ENCODE measurements at regions not wholly inside any gene's neighbourhood (a gene's known extent, or its start where the extent isn't known, plus 50 kb on each side); places are given as distances from the start of the nearest gene placed in this dataset.

- no peaks in the 10 kb centered on the region for H3K79me2 ChIP-seq (ENCODE audit: insufficient read depth, low read depth, low read length)
- no peak overlapping the region for H3K4me3 ChIP-seq (ENCODE audit: low read depth, low read length, poor library complexity, severe bottlenecking)
- H3K36me3 ChIP-seq (ENCODE audit: insufficient read depth, low read length), result no peaks in the 10 kb centered on the region
- no peaks in the 10 kb centered on the region for H3K9me3 ChIP-seq (ENCODE audit: low read length)
- H3K27ac ChIP-seq (ENCODE audit: low read depth, low read length, poor library complexity, severe bottlenecking), result no peak overlapping the region
- TF ChIP-seq, protein P1, sequence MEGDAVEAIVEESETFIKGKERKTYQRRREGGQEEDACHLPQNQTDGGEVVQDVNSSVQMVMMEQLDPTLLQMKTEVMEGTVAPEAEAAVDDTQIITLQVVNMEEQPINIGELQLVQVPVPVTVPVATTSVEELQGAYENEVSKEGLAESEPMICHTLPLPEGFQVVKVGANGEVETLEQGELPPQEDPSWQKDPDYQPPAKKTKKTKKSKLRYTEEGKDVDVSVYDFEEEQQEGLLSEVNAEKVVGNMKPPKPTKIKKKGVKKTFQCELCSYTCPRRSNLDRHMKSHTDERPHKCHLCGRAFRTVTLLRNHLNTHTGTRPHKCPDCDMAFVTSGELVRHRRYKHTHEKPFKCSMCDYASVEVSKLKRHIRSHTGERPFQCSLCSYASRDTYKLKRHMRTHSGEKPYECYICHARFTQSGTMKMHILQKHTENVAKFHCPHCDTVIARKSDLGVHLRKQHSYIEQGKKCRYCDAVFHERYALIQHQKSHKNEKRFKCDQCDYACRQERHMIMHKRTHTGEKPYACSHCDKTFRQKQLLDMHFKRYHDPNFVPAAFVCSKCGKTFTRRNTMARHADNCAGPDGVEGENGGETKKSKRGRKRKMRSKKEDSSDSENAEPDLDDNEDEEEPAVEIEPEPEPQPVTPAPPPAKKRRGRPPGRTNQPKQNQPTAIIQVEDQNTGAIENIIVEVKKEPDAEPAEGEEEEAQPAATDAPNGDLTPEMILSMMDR (conservative IDR thresholded peaks at IDR 0.05; ENCODE audit: low read length), result no peak
- TF ChIP-seq EZH2phosphoT487 (IDR thresholded peaks at IDR 0.05; ENCODE audit: borderline replicate concordance, low read depth, low read length), result no peak
- ChIA-PET POLR2A (no interaction called here), CTCF (ENCODE audit: unreplicated experiment) (no interaction called here)
- no peaks in the 10 kb centered on the region for H3K4me1 ChIP-seq (ENCODE audit: insufficient read depth, low read length, poor library complexity, severe bottlenecking)
- intact Hi-C loops (cut with micrococcal nuclease; ENCODE audit: unreplicated experiment), result no loop called here
- no TSS peak for BruUV-seq (replicated peaks)
- H3K9me2 ChIP-seq (ENCODE audit: insufficient read depth, low read length), result no peaks in the 10 kb centered on the region
- DNase-seq (ENCODE audit: low spot score), result no peak
- no peak overlapping the region for H3K4me2 ChIP-seq (ENCODE audit: low read length)
- H2AFZ ChIP-seq (ENCODE audit: low read length), result no peak overlapping the region
- no peaks in the 10 kb centered on the region for H4K20me1 ChIP-seq (ENCODE audit: insufficient read depth, low read length)
These were observed 56.0 kb upstream of the POU3F1 start for GRCh38 chr1:38102636-38103035.

DNA sequence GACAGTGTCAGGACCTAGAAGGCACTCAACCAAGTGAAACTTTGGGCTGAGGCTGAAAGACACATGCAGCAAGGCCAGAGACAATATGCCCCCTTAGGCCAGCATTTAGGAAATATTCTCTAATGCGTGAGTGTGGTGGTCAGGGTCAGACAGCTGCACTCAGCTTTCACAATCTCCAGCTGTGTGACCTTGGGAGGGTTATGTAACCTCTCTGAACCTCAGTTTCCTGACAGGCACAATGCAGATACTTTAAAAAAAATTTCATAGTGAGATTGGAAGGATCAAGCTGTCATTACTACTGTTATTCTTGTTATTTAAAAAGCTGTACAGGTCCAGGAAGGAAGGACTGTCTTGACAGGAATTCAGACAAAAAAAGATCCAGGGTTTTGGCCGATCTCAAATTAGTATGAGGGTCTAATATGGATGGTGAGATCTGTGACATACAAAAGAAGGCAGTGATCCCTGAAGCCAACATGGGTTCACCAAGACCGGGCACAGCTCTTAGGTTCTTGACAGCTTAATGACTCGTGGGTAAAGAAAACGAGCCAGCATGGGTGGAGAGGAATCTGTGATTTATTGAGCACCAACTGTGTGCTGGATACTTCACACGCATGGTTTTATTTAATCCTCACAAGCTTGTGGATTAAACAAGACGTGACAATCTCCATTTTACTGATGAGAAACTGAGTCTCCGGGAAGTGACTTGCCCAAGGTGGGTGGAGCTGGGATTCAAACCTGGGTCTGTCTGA lies 54.6 kb upstream of the POU3F1 start:
- Histone ChIP-seq H2AFZ (ENCODE audit: low read length) (no peak overlapping the region), H4K20me1 (ENCODE audit: insufficient read depth, low read length) (no peaks in the 10 kb centered on the region), H3K27ac (ENCODE audit: low read depth, low read length, poor library complexity, severe bottlenecking) (no peak overlapping the region), H3K9me3 (ENCODE audit: low read length) (no peaks in the 10 kb centered on the region), H3K4me1 (ENCODE audit: insufficient read depth, low read length, poor library complexity, severe bottlenecking) (no peaks in the 10 kb centered on the region), H3K9me2 (ENCODE audit: insufficient read depth, low read length) (no peaks in the 10 kb centered on the region), H3K4me3 (ENCODE audit: low read depth, low read length, poor library complexity, severe bottlenecking) (no peak overlapping the region), H3K79me2 (ENCODE audit: insufficient read depth, low read depth, low read length) (no peaks in the 10 kb centered on the region), H3K4me2 (ENCODE audit: low read length) (no peak overlapping the region), H3K36me3 (ENCODE audit: insufficient read depth, low read length) (no peaks in the 10 kb centered on the region)
- BruUV-seq (replicated peaks), result no TSS peak
- DNase-seq (ENCODE audit: low spot score), result no peak
- intact Hi-C loops (cut with micrococcal nuclease; ENCODE audit: unreplicated experiment), result no loop called here
- ChIA-PET CTCF (ENCODE audit: unreplicated experiment) (interaction anchor here (0.5 kb wide), 1 partner anchor 54 kb away, joined by 3 read pairs; no protein-coding TSS in a partner anchor), POLR2A (no interaction called here)
- no peak for TF ChIP-seq EZH2phosphoT487 (IDR thresholded peaks at IDR 0.05; ENCODE audit: borderline replicate concordance, low read depth, low read length)
- TF ChIP-seq, protein P1 (conservative IDR thresholded peaks at IDR 0.05; ENCODE audit: low read length), result no peak

GRCh38 chr1:38098101-38098847 lies 51.7 kb upstream of the POU3F1 start:
- no peaks in the 10 kb centered on the region for H3K9me2 ChIP-seq (ENCODE audit: insufficient read depth, low read length)
- intact Hi-C loops (cut with micrococcal nuclease; ENCODE audit: unreplicated experiment), result no loop called here
- H3K4me1 ChIP-seq (ENCODE audit: insufficient read depth, low read length, poor library complexity, severe bottlenecking), result no peaks in the 10 kb centered on the region
- no peaks in the 10 kb centered on the region for H3K79me2 ChIP-seq (ENCODE audit: insufficient read depth, low read depth, low read length)
- H3K36me3 ChIP-seq (ENCODE audit: insufficient read depth, low read length), result no peaks in the 10 kb centered on the region
- CTCF ChIA-PET (ENCODE audit: unreplicated experiment), result interaction anchor here (0.6 kb wide), 1 partner anchor 339 kb away, joined by 3 read pairs; no protein-coding TSS in a partner anchor
- no peak overlapping the region for H2AFZ ChIP-seq (ENCODE audit: low read length)
- H3K4me2 ChIP-seq (ENCODE audit: low read length), result no peak overlapping the region
- H3K4me3 ChIP-seq (ENCODE audit: low read depth, low read length, poor library complexity, severe bottlenecking), result no peak overlapping the region
- no peak overlapping the region for H3K27ac ChIP-seq (ENCODE audit: low read depth, low read length, poor library complexity, severe bottlenecking)
- no peak for DNase-seq (ENCODE audit: low spot score)
- no TSS peak for BruUV-seq (replicated peaks)
- no peaks in the 10 kb centered on the region for H3K9me3 ChIP-seq (ENCODE audit: low read length)
- TF ChIP-seq EZH2phosphoT487 (IDR thresholded peaks at IDR 0.05; ENCODE audit: borderline replicate concordance, low read depth, low read length), result no peak
- TF ChIP-seq, protein P1 (conservative IDR thresholded peaks at IDR 0.05; ENCODE audit: low read length), result no peak
- POLR2A ChIA-PET, result no interaction called here
- H4K20me1 ChIP-seq (ENCODE audit: insufficient read depth, low read length), result no peaks in the 10 kb centered on the region
